ENCODE measurements at regions not wholly inside any gene's neighbourhood (a gene's known extent, or its start where the extent isn't known, plus 50 kb on each side); places are given as distances from the start of the nearest gene placed in this dataset.

GRCh38 chr10:123379156-123379555 lies 225.0 kb downstream of the BUB3 start:
- Histone ChIP-seq H3K36me3 (replicated peaks in 1 of 2; ENCODE audit: control insufficient read depth in 1 of 2, insufficient read depth in 2 of 2, low read length in 2 of 2) (no peaks in the 10 kb centered on the region), H3K79me2 (ENCODE audit: insufficient read depth, low read length) (no peaks in the 10 kb centered on the region), H3K9me3 (ENCODE audit: low read length) (no peaks in the 10 kb centered on the region), H3K4me1 (ENCODE audit: insufficient read depth, low read length) (peaks cover 17% of the 10 kb centered on the region), H2AFZ (ENCODE audit: low read length) (no peak overlapping the region), H3K27ac (ENCODE audit: extremely low read length, insufficient read depth, low read length) (no peak overlapping the region), H3K9ac (ENCODE audit: insufficient read depth, low read depth, low read length) (no peak overlapping the region), H3K4me3 (replicated peaks in 1 of 3; ENCODE audit: insufficient read depth in 1 of 3, low read depth in 2 of 3, low read length in 3 of 3) (no peak overlapping the region), H4K20me1 (ENCODE audit: insufficient read depth, low read length) (no peaks in the 10 kb centered on the region), H3K4me2 (ENCODE audit: low read depth, low read length) (no peak overlapping the region), H3K27me3 (ENCODE audit: control insufficient read depth in 1 of 2, insufficient read depth in 2 of 2, low read length in 2 of 2) (peaks cover 2 to 5% of the 10 kb centered on the region in 2 experiments; a peak in 2 of 5 replicates)
- no peak for ATAC-seq
- CTCF ChIA-PET (ENCODE audit: low intra/inter-chr PET ratio, low total read pairs), result no interaction called here
- BruUV-seq (replicated peaks), result no TSS peak
- TF ChIP-seq MAF1 (CRISPR knock-in tag; IDR thresholded peaks at IDR 0.05; ENCODE audit: borderline replicate concordance) (no peak), ZNF720 (CRISPR knock-in tag; IDR thresholded peaks at IDR 0.05) (no peak), SRSF1 (optimal IDR thresholded peaks at IDR 0.05; ENCODE audit: low read depth, low read length) (no peak), SP4 (CRISPR knock-in tag; IDR thresholded peaks at IDR 0.05) (no peak), ZNF530 (CRISPR knock-in tag; IDR thresholded peaks at IDR 0.05; ENCODE audit: low read depth) (no peak), MXI1 (IDR thresholded peaks at IDR 0.05; ENCODE audit: borderline replicate concordance, low read depth, low read length) (no peak)
- DNase-seq (ENCODE audit: low spot score), result no peak
- in situ Hi-C loops (cut with HindIII; ENCODE audit: extremely low pct_ligation_motif_present, low pct_unique_long_range_greater_than_20kb) (loop anchor here (5.0 kb wide), 1 partner anchor 247 kb away; no protein-coding TSS in a partner anchor), intact Hi-C loops (cut with micrococcal nuclease; ENCODE audit: unreplicated experiment) (no loop called here)
- POLR2A ChIA-PET, result no interaction called here
- 5% methylated on average over 5 of the region's 5 CpGs for WGBS (ENCODE audit: low lambda C conversion rate)
- FAIRE-seq, result no peak

GRCh38 chr10:123380491-123381085 lies 226.4 kb downstream of the BUB3 start:
- no peaks in the 10 kb centered on the region for H4K20me1 ChIP-seq (ENCODE audit: insufficient read depth, low read length)
- no TSS peak for BruUV-seq (replicated peaks)
- ATAC-seq (no peak), FAIRE-seq (no peak), DNase-seq (ENCODE audit: low spot score) (peak; percentile 15)
- ChIA-PET CTCF (ENCODE audit: low intra/inter-chr PET ratio, low total read pairs) (interaction anchor here (1.7 kb wide), 1 partner anchor 247 kb away, joined by 11 read pairs; no protein-coding TSS in a partner anchor), POLR2A (no interaction called here)
- H3K4me3 ChIP-seq (replicated peaks in 1 of 3; ENCODE audit: insufficient read depth in 1 of 3, low read depth in 2 of 3, low read length in 3 of 3), result no peak overlapping the region
- no peaks in the 10 kb centered on the region for H3K36me3 ChIP-seq (replicated peaks in 1 of 2; ENCODE audit: control insufficient read depth in 1 of 2, insufficient read depth in 2 of 2, low read length in 2 of 2)
- intact Hi-C loops (cut with micrococcal nuclease; ENCODE audit: unreplicated experiment), result loop anchor here (2.0 to 5.0 kb wide), 2 partner anchors 248 to 338 kb away; no protein-coding TSS in a partner anchor
- no peaks in the 10 kb centered on the region for H3K79me2 ChIP-seq (ENCODE audit: insufficient read depth, low read length)
- WGBS (ENCODE audit: low lambda C conversion rate), result 31% methylated on average over 7 of the region's 7 CpGs
- no peak overlapping the region for H3K27ac ChIP-seq (ENCODE audit: extremely low read length, insufficient read depth, low read length)
- peaks cover 11% of the 10 kb centered on the region for H3K9me3 ChIP-seq (ENCODE audit: low read length)
- no peak overlapping the region for H3K4me2 ChIP-seq (ENCODE audit: low read depth, low read length)
- H3K4me1 ChIP-seq (ENCODE audit: insufficient read depth, low read length), result peaks cover 17% of the 10 kb centered on the region
- no peak overlapping the region for H2AFZ ChIP-seq (ENCODE audit: low read length)
- H3K9ac ChIP-seq (ENCODE audit: insufficient read depth, low read depth, low read length), result no peak overlapping the region
- H3K27me3 ChIP-seq (ENCODE audit: control insufficient read depth in 1 of 2, insufficient read depth in 2 of 2, low read length in 2 of 2), result peaks cover 2 to 4% of the 10 kb centered on the region in 2 experiments; a peak in 2 of 5 replicates
- in situ Hi-C loops (cut with HindIII; ENCODE audit: extremely low pct_ligation_motif_present, low pct_unique_long_range_greater_than_20kb), result loop anchor here (10.0 kb wide), 1 partner anchor 336 kb away; no protein-coding TSS in a partner anchor
- TF ChIP-seq NR2C2 (CRISPR knock-in tag; IDR thresholded peaks at IDR 0.05; ENCODE audit: borderline replicate concordance) (no peak), RBAK (CRISPR knock-in tag; IDR thresholded peaks at IDR 0.05) (no peak), CTCF (CRISPR knock-in tag; IDR thresholded peaks at IDR 0.05) (peak; percentile 46), SOX13 (IDR thresholded peaks at IDR 0.05) (no peak), SOX13 (CRISPR knock-in tag; conservative IDR thresholded peaks at IDR 0.05 in 1 of 2, IDR thresholded peaks at IDR 0.05 in 1 of 2) (no peak), NCOA5 (CRISPR knock-in tag; IDR thresholded peaks at IDR 0.05) (no peak), SRF (IDR thresholded peaks at IDR 0.05; ENCODE audit: low read depth, low read length) (no peak), ZNF224 (CRISPR knock-in tag; IDR thresholded peaks at IDR 0.05) (no peak), ZFP37 (CRISPR knock-in tag; IDR thresholded peaks at IDR 0.05; ENCODE audit: borderline replicate concordance) (no peak), NFE2L2 (IDR thresholded peaks at IDR 0.05; ENCODE audit: low read length) (no peak), STAG1 (CRISPR knock-in tag; IDR thresholded peaks at IDR 0.05) (peak; percentile 64), ZEB1 (IDR thresholded peaks at IDR 0.05; ENCODE audit: insufficient replicate concordance, low read depth) (no peak), REPIN1 (CRISPR knock-in tag; IDR thresholded peaks at IDR 0.05; ENCODE audit: borderline replicate concordance, low read depth) (no peak), MIER2 (CRISPR knock-in tag; IDR thresholded peaks at IDR 0.05) (no peak)

Data from HepG2 (cell line).